Nucleus accumbens (tissue), 56 donors: ENCODE measurements at regions not wholly inside any gene's neighbourhood (a gene's known extent, or its start where the extent isn't known, plus 50 kb on each side); places are given as distances from the start of the nearest gene placed in this dataset.

Source experiments
- DNase-seq, 56 donors: peaks; one replicate each; lab custom pipeline; 2025; lab: John Stamatoyannopoulos, UW

DNA sequence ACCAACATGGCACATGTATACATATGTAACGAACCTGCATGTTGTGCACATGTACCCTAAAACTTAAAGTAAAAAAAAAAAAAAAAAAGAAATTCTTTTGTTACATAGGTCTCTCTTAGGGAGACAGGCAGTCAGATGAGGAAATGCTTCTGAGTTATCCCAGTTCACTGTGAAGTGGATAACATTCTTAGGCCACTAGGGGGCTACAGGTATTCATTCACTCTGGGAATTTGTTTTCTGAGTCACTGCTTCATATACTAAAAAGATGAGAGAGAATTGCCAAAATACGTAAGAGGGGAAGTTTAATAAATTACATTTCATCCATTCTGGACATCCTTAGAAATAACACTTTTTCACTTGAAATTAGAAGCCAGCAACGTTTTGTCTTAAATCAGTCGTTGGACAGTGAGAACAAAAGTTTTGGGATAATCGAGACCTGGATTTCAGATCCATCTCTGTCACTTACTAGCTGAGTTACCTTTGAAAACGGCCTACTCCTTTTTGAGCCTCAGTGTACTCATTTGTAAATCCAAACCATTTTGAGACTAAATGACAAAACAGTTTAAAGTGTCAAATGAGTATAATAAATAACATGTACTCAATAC lies 738.4 kb upstream of the ALCAM start:
- DNase-seq: no peak

DNA sequence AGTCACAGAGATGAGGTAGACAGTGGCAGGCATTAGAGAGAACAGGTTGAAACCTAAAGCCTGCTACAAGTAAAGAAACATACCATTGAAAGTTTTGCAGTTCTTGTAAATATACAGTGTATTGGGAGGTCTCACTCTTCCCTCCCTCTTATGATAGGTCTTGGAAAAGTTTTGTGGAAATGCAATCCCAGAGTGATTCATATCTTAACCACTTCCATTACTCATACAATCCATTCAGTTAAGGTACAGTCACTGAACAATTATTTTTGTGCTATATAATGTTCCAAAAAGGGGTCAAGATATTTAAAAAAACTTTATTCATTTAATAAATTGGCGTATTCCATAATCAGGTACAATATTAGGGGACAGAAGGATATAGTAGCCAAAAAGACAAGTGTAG lies 737.7 kb upstream of the ALCAM start:
- no peak for DNase-seq

DNA sequence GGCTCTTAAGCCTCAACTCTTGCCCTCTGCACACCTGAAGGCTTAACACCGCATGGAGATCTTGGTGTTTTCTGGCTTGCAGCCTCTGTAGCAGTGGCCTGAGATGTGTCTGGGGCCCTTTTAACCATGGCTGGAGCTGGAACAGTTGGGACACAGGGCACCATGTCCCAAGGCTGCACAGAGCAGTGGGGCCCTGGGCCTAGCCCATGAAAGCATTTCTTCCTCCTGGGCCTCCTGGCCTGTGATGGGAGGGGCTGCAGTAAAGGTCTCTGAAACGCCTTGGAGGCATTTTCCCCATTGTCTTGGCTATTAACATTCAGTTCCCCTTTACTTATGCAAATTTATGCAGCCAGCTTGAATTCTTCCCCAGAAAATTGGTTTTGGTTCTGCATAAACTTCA lies 735.5 kb upstream of the ALCAM start:
- no peak for DNase-seq

DNA sequence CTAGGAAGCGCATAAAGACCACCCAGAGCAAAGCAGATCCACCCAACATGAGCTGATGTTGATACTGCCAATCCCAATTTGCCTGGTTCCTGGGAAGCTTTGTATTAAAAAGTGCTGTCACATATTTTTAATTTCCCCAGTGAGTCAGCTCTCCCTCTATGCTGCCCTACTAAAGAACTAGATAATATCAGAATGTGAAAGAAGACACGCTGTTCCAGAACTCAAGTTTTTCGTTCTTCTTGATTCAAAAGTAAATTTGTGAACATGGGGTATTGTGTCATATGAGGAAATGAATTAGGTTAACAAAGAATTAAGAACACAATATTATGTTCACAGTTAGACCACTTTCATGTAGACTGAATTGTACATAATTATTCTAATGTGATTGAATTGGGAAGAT lies 734.2 kb upstream of the ALCAM start:
- no peak for DNase-seq

DNA sequence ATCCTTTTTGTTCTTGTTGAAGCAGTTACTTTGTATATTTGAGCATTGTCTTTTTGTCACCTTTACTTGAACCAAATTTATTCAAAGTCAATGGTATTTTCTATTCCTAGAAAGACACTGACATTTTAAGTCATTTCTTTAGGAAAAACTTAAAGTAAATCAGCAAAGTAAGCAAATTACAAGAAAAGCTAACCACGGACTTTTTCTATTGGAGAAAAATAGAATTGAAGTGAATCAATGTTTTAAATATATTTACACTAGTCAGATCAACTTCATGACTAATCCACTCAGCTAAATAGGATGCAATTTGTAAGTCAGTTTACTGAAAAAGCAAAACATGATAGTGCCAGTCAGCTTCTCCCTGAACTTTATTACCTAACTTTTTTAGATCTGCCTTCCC lies 733.8 kb upstream of the ALCAM start:
- DNase-seq: no peak

DNA sequence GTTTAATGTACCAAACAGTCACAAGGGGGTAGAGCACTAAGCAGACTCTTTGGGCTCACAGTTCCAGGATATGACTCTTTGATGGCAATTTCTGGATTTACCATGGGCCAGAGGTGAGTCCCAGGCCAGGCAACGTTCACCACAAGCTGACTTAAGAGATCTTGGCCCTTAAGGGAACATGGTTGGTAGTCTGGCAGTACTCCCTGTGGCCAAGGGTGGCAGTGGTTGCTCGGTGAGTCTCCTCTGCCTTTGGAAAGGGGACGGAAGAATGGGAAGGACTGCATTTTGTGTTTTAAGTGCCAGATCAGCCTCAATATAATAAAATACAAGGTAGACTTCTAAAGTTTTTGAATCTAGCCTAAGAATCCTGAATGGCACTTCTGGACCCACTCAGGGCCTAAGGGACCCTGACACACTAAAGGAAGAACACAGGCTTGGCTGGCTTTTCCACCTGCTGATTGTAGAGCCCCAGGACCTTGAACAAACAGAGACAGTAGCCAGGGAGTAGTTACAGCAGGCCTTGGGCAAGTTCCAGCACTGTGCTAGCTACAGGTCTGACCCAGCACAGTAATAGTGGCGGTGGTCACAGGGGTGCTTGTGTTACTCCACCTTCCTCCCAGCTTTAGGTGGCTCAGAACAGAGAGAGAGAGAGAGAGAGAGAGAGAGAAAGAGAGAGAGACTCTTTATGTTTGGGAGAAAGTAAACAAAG lies 730.7 kb upstream of the ALCAM start:
- DNase-seq: no peak

DNA sequence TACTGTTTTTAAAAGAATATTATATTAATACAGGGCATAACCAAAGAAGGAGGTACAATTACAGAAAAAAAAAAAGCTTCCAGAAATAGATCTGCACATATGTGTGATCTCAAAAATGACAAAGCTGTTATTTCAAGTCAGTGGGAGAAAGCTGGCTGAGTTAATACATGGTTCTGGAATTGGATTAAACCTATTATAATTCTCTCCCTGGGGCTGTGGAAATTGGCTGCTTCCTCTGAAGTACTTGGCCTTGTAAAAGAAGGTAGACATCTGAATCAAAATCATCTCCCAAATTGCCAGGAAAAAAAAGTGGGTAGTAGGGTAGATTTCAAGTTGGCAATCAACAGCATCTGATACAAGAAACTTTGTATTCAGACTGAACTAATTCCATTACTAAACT lies 723.9 kb upstream of the ALCAM start:
- no peak for DNase-seq

DNA sequence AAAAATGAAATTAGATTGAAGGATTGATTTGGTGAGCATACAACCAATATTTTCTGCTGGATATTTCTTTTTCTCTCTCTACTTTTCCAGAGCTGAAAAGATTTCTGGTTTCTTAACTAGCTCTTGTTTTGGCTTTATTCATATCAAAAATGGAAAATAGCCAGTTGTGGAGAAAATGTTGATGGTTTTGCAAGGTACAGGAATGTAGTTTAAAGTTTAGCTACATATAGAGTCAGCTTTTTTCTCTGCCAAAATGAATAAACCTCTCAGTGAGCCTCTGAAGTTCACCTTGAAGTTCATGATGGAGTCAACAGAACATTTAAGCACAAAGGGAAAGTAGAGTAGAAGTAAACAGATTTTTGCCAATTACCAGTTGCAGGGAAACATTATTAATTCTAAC lies 720.5 kb upstream of the ALCAM start:
- DNase-seq: no peak

DNA sequence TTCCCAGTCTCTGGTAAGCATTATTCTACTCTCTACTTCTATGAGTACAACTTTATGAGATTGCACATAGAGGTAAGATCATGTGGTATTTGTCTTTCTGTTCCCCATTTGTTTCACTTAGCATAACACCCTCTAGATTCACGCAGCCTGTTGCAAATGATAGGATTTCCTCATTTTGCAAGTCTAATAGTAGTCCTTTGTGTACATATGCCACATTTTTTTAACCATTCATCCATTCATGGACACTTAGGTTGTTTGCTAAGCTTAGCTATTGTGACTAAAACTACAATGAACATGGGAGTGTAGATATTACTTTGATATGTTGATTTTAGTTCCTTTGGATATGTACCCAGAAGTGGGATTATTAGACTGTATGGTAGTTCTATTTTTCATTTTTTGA lies 717.9 kb upstream of the ALCAM start:
- no peak for DNase-seq

DNA sequence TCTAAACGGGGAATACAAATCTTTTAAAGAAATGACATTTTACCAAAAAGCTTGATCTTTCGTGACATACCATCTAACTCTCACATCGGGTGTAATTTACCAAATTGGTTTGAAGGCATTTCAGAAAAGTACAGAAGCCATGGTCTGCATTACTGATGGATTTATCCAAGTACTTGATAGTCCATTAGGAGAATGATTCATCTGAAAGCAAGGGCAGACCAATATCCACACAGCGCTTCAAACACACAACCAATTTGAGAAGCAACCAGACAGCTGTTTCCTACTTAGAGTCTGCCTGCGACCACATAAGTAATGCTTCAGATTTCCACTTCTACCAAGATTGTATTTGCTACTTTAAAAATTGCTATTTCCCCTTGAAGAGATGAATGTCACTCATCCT lies 697.6 kb upstream of the ALCAM start:
- no peak for DNase-seq

DNA sequence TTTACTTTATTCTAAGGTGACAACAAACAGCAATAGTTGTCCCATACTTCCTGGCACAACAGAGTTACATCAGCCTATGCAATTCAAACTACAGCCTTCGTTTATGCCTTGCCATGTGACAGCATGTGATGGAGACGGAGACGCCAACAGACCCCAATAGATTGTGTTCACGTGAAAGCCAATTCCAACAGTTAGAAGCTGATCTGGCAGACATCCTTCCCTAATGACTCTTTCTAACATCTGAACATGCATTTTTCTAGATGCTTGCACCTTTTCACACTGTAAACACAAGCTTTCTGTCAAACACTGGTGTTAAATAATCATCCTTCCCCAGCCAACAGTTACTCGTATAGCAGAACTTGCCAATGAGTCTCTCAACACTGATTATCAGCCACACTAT lies 694.4 kb upstream of the ALCAM start:
- no peak for DNase-seq

DNA sequence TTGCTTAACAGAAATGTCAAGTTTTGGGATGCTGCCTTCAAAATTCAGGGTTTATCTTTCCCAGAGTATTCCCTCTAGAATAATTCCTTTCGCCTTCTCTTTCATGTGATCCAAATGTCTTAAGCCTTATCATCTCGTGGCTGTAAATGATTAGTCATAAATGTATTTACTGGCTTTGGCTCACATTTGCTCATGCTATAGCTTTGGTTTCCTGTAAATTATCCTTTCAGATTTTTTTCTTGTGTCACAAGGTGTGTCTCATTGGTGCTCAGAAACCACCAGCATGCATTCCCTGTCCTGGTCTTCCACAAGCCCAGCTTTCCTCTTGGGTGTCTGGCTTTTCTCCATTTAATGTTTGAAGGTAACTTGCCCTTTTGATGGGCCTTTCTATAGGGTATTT lies 692.7 kb upstream of the ALCAM start:
- DNase-seq: no peak

DNA sequence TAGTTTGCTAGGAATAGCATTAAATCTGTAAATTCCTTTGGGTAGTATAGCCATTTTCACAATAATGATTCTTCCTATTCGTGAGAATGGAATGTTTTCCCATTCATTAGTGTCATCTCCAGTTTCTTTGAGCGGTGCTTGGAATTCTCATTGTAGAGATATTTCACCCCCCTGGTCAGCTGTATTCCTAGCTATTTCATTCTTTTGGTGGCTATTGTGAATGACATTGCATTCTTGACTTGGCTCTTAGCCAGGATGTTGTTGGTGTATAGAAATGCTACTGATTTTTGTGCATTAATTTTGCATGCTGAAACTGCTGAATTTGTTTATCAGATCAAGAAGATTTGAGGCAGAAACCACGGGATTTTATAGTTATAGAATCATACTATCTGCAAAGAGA lies 690.5 kb upstream of the ALCAM start:
- DNase-seq: no peak

DNA sequence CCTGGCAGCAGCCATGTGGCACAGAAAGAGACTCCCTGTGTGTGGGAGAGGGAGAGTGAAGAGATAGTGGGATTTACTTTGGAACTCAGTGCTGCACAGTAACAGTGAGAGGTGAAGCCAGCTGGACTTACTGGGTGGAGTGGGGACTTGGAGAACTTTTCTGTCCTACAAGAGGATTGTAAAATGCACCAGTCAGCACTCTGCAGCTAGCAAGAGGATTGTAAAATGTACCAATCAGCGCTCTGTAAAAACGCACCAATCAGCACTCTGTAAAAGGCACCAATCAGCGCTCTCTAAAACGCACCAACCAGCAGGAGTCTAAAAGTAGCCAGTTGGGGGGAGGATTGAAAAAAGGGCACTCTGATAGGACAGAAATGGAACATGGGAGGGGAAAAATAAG lies 688.8 kb upstream of the ALCAM start:
- no peak for DNase-seq

DNA sequence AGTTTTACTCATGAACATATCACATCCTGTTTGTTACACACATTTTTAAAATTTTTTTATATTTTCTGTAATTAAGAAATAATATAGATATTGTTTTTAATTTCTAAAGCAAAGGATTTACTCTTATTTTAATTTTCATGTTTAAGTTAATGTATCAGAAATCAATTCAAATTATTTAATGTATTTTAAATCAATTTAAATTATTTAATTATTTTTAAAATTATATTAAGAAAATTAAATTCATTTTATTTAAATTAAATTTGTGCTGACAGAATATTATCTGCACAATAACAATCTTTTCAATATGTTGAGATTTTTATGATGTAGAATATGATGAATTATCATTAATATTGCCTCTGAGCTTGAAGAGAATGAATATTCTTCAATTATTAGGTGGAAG lies 681.2 kb upstream of the ALCAM start:
- no peak for DNase-seq

DNA sequence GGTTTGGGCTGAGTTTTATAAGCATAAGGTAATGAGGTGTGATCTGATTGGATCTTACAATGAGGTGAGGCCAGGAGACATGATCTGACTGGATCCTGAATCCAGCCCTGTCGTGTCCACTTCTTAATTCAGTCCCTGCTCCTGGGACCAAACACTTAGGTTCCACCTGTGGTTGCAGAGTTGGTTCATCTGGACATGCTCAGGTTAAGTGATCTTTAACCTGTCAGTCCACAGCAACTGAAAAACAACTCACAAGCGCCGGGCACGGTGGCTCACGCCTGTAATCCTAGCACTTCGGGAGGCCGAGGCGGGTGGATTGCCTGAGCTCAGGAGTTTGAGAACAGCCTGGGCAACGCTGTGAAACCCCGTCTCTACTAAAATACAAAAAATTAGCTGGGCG lies 679.3 kb upstream of the ALCAM start:
- no peak for DNase-seq

DNA sequence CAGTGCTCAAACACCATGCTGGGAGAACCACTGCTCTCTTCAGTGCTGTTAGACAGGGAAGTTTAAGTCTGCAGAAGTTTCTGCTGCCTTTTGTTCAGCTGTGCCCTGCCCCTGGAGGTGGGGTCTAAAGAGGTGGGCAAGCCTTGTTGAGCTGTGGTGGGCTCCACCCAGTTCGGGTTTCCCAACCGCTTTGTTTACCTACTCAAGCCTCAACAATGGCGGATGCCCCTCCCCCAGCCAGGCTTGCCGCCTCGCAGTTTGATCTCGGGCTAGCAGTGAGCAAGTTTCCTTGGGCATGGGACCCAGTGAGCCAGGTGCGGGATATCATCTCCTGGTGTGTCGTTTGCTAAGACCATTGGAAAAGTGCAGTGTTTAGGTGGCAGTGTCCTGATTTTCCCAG lies 670.2 kb upstream of the ALCAM start:
- DNase-seq: no peak

DNA sequence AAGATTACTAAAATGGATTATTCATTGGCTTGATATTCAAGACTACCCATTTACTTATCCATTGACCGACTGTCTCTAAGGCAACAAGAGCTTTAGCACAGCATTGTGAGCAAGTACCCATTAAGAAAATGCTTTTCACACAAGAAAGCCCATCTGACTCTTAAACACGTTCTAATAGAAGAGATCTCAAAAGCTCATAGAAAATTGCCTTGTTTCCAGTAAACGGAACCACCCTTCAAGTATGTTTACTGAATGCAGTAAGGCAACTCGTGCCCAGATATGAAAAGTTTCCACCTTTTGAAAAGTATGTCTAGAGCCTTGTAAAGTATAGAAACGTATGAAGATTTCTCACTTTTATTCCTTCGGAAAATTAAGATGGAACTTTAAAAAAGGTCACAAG lies 655.3 kb upstream of the ALCAM start:
- DNase-seq: no peak

DNA sequence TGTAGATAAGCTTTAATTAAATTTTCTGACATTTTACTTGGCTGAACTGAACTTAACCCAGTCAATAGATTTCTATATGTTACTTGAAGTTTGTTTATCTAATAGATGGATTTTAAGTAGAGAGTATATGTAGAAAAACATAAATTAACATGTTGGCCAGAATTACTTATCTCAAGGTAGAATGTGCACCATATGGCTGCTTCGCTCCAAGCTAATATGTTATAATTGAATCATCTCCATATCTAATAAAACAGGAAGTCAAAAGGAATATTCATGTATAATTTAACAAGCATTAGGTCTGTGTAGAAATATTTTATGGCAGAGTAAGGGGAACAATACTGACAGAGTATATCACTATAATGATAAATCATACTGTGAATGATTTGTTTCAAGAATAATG lies 650.7 kb upstream of the ALCAM start:
- DNase-seq: no peak

DNA sequence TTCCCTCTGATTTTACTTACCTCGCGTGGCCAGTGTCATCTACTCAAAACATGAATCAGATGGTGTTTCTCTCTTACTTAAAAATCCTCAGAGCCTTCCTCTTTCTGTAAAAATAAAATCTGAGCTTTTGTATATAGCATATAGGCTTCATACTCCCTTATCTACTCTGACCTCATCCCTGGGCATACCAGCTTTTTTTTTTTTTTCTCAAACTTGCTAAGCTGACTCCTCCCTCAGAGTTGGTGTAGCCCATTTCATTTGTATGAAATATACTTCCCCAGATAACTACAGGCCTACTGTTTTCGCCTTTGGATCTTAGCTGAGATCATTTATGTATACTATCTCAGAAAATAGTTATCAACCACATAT lies 648.9 kb upstream of the ALCAM start:
- DNase-seq: no peak

DNA sequence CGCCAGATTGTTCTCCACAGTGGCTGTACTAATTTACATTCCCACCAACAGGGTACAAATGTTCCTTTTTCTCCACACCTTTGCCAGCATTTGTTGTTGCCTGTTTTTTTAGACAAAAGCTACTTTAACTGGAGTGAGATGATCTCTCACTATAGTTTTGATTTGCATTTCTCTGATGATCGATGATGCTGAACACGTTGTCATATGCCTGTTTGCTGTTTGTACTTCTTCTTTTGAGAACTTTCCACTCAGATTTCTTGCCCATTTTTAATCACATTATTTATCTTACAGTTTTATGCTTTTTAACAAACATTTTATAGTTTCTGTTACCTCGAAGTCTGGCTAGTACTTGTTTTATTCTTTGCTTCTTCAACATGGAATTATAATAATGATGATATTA lies 643.7 kb upstream of the ALCAM start:
- DNase-seq: no peak

DNA sequence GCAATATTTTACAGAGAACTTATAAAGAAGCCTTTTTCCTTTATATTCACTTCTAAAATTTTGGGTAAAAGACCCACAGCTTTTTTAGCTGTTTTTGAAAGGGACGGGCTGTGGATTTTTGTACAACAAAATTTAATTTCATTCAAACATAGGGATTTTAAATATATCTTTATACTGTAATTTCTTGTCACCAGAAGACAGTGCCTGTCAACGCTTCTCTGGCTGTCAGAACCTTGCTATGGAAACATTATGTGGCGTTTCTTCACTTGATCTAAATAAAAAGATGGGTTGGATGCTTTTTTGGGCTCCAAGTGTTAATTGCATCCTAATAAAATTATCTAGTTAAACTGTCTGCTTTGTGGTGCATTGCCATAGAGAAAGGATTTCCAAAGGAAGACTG lies 635.6 kb upstream of the ALCAM start:
- DNase-seq: no peak

DNA sequence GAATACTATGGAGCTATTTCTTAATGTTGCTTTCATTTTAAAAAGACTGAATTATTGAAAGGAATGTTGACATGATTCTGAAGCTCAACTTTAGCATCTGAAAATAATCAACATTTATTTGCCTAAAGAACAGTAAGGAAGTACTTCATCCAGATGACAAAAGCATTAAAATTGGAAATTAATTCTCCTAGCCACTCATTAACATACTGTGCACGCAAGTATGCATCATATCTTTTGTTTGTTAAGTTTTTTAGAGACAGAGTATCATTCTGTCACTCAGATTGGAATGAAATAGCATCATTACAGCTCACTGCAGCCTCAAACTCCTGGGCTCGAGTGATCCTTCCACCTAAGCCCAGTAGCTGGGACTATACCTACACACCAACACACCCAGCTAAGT lies 632.1 kb upstream of the ALCAM start:
- DNase-seq: no peak
